ENCODE measurements at regions not wholly inside any gene's neighbourhood (a gene's known extent, or its start where the extent isn't known, plus 50 kb on each side); places are given as distances from the start of the nearest gene placed in this dataset.

GRCh38 chr3:101085752-101086151, 92.5 kb upstream of the ABI3BP start:
- DNase-seq (no peak), ATAC-seq (no peak)
- no peaks in the 10 kb centered on the region for H3K9me3 Mint-ChIP-seq
- H3K36me3 Mint-ChIP-seq (ENCODE audit: insufficient read depth): no peaks in the 10 kb centered on the region
- no peaks in the 10 kb centered on the region for H3K4me1 Mint-ChIP-seq (ENCODE audit: low read depth)
- H3K4me3 Mint-ChIP-seq: no peak overlapping the region
- peaks cover 3% of the 10 kb centered on the region for H3K27me3 Mint-ChIP-seq (ENCODE audit: low read depth)

- Mint-ChIP-seq H3K36me3 (ENCODE audit: insufficient read depth) (no peaks in the 10 kb centered on the region), H3K4me1 (ENCODE audit: low read depth) (no peaks in the 10 kb centered on the region), H3K4me3 (no peak overlapping the region), H3K27me3 (ENCODE audit: low read depth) (peaks cover 8% of the 10 kb centered on the region), H3K9me3 (no peaks in the 10 kb centered on the region)
- ATAC-seq: no peak
- no peak for DNase-seq
Observed at GRCh38 chr3:101084404-101084803, 91.2 kb upstream of the ABI3BP start.

GRCh38 chr3:101081999-101082398, 88.8 kb upstream of the ABI3BP start:
- Mint-ChIP-seq H3K27me3 (ENCODE audit: low read depth) (peaks cover 5% of the 10 kb centered on the region), H3K4me1 (ENCODE audit: low read depth) (no peaks in the 10 kb centered on the region), H3K9me3 (no peaks in the 10 kb centered on the region), H3K36me3 (ENCODE audit: insufficient read depth) (no peaks in the 10 kb centered on the region), H3K4me3 (no peak overlapping the region)
- ATAC-seq (no peak), DNase-seq (no peak)

GRCh38 chr3:101081446-101081845, 88.2 kb upstream of the ABI3BP start:
- ATAC-seq (no peak), DNase-seq (no peak)
- H3K36me3 Mint-ChIP-seq (ENCODE audit: insufficient read depth): no peaks in the 10 kb centered on the region
- no peak overlapping the region for H3K4me3 Mint-ChIP-seq
- no peaks in the 10 kb centered on the region for H3K9me3 Mint-ChIP-seq
- H3K27me3 Mint-ChIP-seq (ENCODE audit: low read depth): peaks cover 5% of the 10 kb centered on the region
- H3K4me1 Mint-ChIP-seq (ENCODE audit: low read depth): no peaks in the 10 kb centered on the region

GRCh38 chr3:101077361-101078011, 84.3 kb upstream of the ABI3BP start:
- ATAC-seq (no peak), DNase-seq (no peak)
- H3K9me3 Mint-ChIP-seq: peaks cover 4% of the 10 kb centered on the region
- no peaks in the 10 kb centered on the region for H3K4me1 Mint-ChIP-seq (ENCODE audit: low read depth)
- H3K27me3 Mint-ChIP-seq (ENCODE audit: low read depth): peaks cover 5% of the 10 kb centered on the region
- H3K36me3 Mint-ChIP-seq (ENCODE audit: insufficient read depth): no peaks in the 10 kb centered on the region
- H3K4me3 Mint-ChIP-seq: no peak overlapping the region

GRCh38 chr3:101074518-101074917, 81.3 kb upstream of the ABI3BP start:
- peaks cover 2% of the 10 kb centered on the region for H3K4me1 Mint-ChIP-seq (ENCODE audit: low read depth)
- H3K27me3 Mint-ChIP-seq (ENCODE audit: low read depth): peaks cover 5% of the 10 kb centered on the region
- peaks cover 4% of the 10 kb centered on the region for H3K9me3 Mint-ChIP-seq
- no peak overlapping the region for H3K4me3 Mint-ChIP-seq
- H3K36me3 Mint-ChIP-seq (ENCODE audit: insufficient read depth): no peaks in the 10 kb centered on the region
- no peak for ATAC-seq
- no peak for DNase-seq

GRCh38 chr3:101072300-101072699, 79.1 kb upstream of the ABI3BP start:
- no peak for DNase-seq
- H3K9me3 Mint-ChIP-seq: peaks cover 4% of the 10 kb centered on the region
- peaks cover 5% of the 10 kb centered on the region for H3K27me3 Mint-ChIP-seq (ENCODE audit: low read depth)
- no peaks in the 10 kb centered on the region for H3K36me3 Mint-ChIP-seq (ENCODE audit: insufficient read depth)
- no peak for ATAC-seq
- peaks cover 2% of the 10 kb centered on the region for H3K4me1 Mint-ChIP-seq (ENCODE audit: low read depth)
- H3K4me3 Mint-ChIP-seq: no peak overlapping the region

GRCh38 chr3:101070799-101071121, 77.5 kb upstream of the ABI3BP start:
- Mint-ChIP-seq H3K4me3 (no peak overlapping the region), H3K27me3 (ENCODE audit: low read depth) (peaks cover 7% of the 10 kb centered on the region), H3K36me3 (ENCODE audit: insufficient read depth) (no peaks in the 10 kb centered on the region), H3K9me3 (peaks cover 4% of the 10 kb centered on the region), H3K4me1 (ENCODE audit: low read depth) (peaks cover 2% of the 10 kb centered on the region)
- DNase-seq (no peak), ATAC-seq (no peak)

GRCh38 chr3:101069901-101070798, 76.9 kb upstream of the ABI3BP start:
- ATAC-seq (peak; percentile 62 to 66), DNase-seq (peak; percentile 30)
- peaks cover 2% of the 10 kb centered on the region for H3K4me1 Mint-ChIP-seq (ENCODE audit: low read depth)
- H3K27me3 Mint-ChIP-seq (ENCODE audit: low read depth): peaks cover 10% of the 10 kb centered on the region
- H3K36me3 Mint-ChIP-seq (ENCODE audit: insufficient read depth): no peaks in the 10 kb centered on the region
- no peak overlapping the region for H3K4me3 Mint-ChIP-seq
- H3K9me3 Mint-ChIP-seq: peaks cover 4% of the 10 kb centered on the region

GRCh38 chr3:101068876-101069606, 75.8 kb upstream of the ABI3BP start:
- DNase-seq: no peak
- no peaks in the 10 kb centered on the region for H3K9me3 Mint-ChIP-seq
- no peak for ATAC-seq
- H3K4me3 Mint-ChIP-seq: no peak overlapping the region
- no peaks in the 10 kb centered on the region for H3K36me3 Mint-ChIP-seq (ENCODE audit: insufficient read depth)
- peaks cover 15% of the 10 kb centered on the region for H3K27me3 Mint-ChIP-seq (ENCODE audit: low read depth)
- peaks cover 2% of the 10 kb centered on the region for H3K4me1 Mint-ChIP-seq (ENCODE audit: low read depth)

- Mint-ChIP-seq H3K9me3 (no peaks in the 10 kb centered on the region), H3K4me1 (ENCODE audit: low read depth) (peaks cover 2% of the 10 kb centered on the region), H3K27me3 (ENCODE audit: low read depth) (peaks cover 21% of the 10 kb centered on the region), H3K4me3 (no peak overlapping the region), H3K36me3 (ENCODE audit: insufficient read depth) (no peaks in the 10 kb centered on the region)
- ATAC-seq: no peak
- DNase-seq: no peak
Observed at GRCh38 chr3:101066711-101067129, 73.5 kb upstream of the ABI3BP start.

- ATAC-seq (no peak), DNase-seq (no peak)
- Mint-ChIP-seq H3K4me1 (ENCODE audit: low read depth) (peaks cover 1% of the 10 kb centered on the region), H3K4me3 (no peak overlapping the region), H3K36me3 (ENCODE audit: insufficient read depth) (no peaks in the 10 kb centered on the region), H3K9me3 (no peaks in the 10 kb centered on the region), H3K27me3 (ENCODE audit: low read depth) (peaks cover 20% of the 10 kb centered on the region)
Observed at GRCh38 chr3:101065962-101066361, 72.7 kb upstream of the ABI3BP start.

GRCh38 chr3:101063401-101063800, 70.2 kb upstream of the ABI3BP start:
- H3K27me3 Mint-ChIP-seq (ENCODE audit: low read depth): peaks cover 16% of the 10 kb centered on the region
- no peaks in the 10 kb centered on the region for H3K36me3 Mint-ChIP-seq (ENCODE audit: insufficient read depth)
- H3K9me3 Mint-ChIP-seq: peaks cover 24% of the 10 kb centered on the region
- ATAC-seq (no peak), DNase-seq (no peak)
- no peak overlapping the region for H3K4me3 Mint-ChIP-seq
- H3K4me1 Mint-ChIP-seq (ENCODE audit: low read depth): no peaks in the 10 kb centered on the region

- peaks cover 32% of the 10 kb centered on the region for H3K9me3 Mint-ChIP-seq
Observed at GRCh38 chr3:101061312-101061711, 68.1 kb upstream of the ABI3BP start.

More at GRCh38 chr3:101061312-101061711, 68.1 kb upstream of the ABI3BP start:
- Mint-ChIP-seq H3K4me1 (ENCODE audit: low read depth) (no peaks in the 10 kb centered on the region), H3K36me3 (ENCODE audit: insufficient read depth) (no peaks in the 10 kb centered on the region), H3K4me3 (no peak overlapping the region), H3K27me3 (ENCODE audit: low read depth) (peaks cover 16% of the 10 kb centered on the region)
- DNase-seq (no peak), ATAC-seq (no peak)

Data from activated T-cell treated with anti-CD3 and anti-CD28 coated beads, Interleukin-2, amount 50 U/mL, for 4 hours (primary cell).